ENCODE measurements at regions not wholly inside any gene's neighbourhood (a gene's known extent, or its start where the extent isn't known, plus 50 kb on each side); places are given as distances from the start of the nearest gene placed in this dataset.

GRCh38 chr12:115394496-115395220 lies 710.7 kb upstream of the TBX3 start:
- 33% methylated on average over 5 of the region's 5 CpGs for WGBS (ENCODE audit: insufficient coverage, low coverage, low lambda C conversion rate, missing lambda C conversion rate)
- TF ChIP-seq POLR2A (IDR thresholded peaks at IDR 0.05) (no peak), CTCF (IDR thresholded peaks at IDR 0.05) (no peak)
- DNase-seq: no peak
- intact Hi-C loops (cut with DNase I): no loop called here
- Histone ChIP-seq H3K4me3 (no peak overlapping the region), H3K36me3 (no peaks in the 10 kb centered on the region), H3K9me3 (peaks cover 0 to 4% (median 0%) of the 10 kb centered on the region in 4 donors), H3K4me1 (no peaks in the 10 kb centered on the region), H3K27ac (no peak overlapping the region), H3K27me3 (no peaks in the 10 kb centered on the region)
- ATAC-seq: peak in 2 of 4 donors; percentile 42 to 65

- peaks cover 0 to 5% (median 0%) of the 10 kb centered on the region in 4 donors for H3K4me1 ChIP-seq
- no peaks in the 10 kb centered on the region for H3K36me3 ChIP-seq
- no peaks in the 10 kb centered on the region for H3K27me3 ChIP-seq
- no peaks in the 10 kb centered on the region for H3K9me3 ChIP-seq
- intact Hi-C loops (cut with DNase I): no loop called here
- WGBS (ENCODE audit: insufficient coverage, low coverage, low lambda C conversion rate, missing lambda C conversion rate): 48% methylated on average over 6 of the region's 6 CpGs
- ATAC-seq (no peak), DNase-seq (no peak)
- TF ChIP-seq POLR2A (IDR thresholded peaks at IDR 0.05) (no peak), CTCF (IDR thresholded peaks at IDR 0.05) (no peak)
- H3K27ac ChIP-seq: no peak overlapping the region
- H3K4me3 ChIP-seq: no peak overlapping the region
These were observed 704.2 kb upstream of the TBX3 start for GRCh38 chr12:115388139-115388538.

- WGBS (ENCODE audit: insufficient coverage, low coverage, low lambda C conversion rate, missing lambda C conversion rate): 36% methylated on average over 4 of the region's 5 CpGs
- TF ChIP-seq CTCF (IDR thresholded peaks at IDR 0.05): no peak
- no peak for TF ChIP-seq POLR2A (IDR thresholded peaks at IDR 0.05)
- Histone ChIP-seq H3K4me1 (peaks cover 0 to 5% (median 0%) of the 10 kb centered on the region in 4 donors), H3K4me3 (no peak overlapping the region), H3K36me3 (no peaks in the 10 kb centered on the region), H3K27ac (no peak overlapping the region), H3K9me3 (no peaks in the 10 kb centered on the region), H3K27me3 (no peaks in the 10 kb centered on the region)
- peak; percentile 48 to 74 (median 56) for ATAC-seq
- intact Hi-C loops (cut with DNase I): no loop called here
- DNase-seq: no peak
These were observed 703.5 kb upstream of the TBX3 start for GRCh38 chr12:115387467-115387901.

- no peaks in the 10 kb centered on the region for H3K36me3 ChIP-seq
- TF ChIP-seq CTCF (IDR thresholded peaks at IDR 0.05) (no peak), POLR2A (IDR thresholded peaks at IDR 0.05) (no peak)
- no peak for DNase-seq
- peaks cover 0 to 5% (median 0%) of the 10 kb centered on the region in 4 donors for H3K4me1 ChIP-seq
- intact Hi-C loops (cut with DNase I): no loop called here
- no peak overlapping the region for H3K4me3 ChIP-seq
- H3K9me3 ChIP-seq: no peaks in the 10 kb centered on the region
- no peak overlapping the region for H3K27ac ChIP-seq
- 93% methylated on average over 5 of the region's 6 CpGs for WGBS (ENCODE audit: insufficient coverage, low coverage, low lambda C conversion rate, missing lambda C conversion rate)
- no peak for ATAC-seq
- no peaks in the 10 kb centered on the region for H3K27me3 ChIP-seq
These were observed 703.0 kb upstream of the TBX3 start for GRCh38 chr12:115386946-115387345.
